ENCODE measurements at regions not wholly inside any gene's neighbourhood (a gene's known extent, or its start where the extent isn't known, plus 50 kb on each side); places are given as distances from the start of the nearest gene placed in this dataset.

- no peak overlapping the region for H3K27ac Mint-ChIP-seq
- H3K36me3 Mint-ChIP-seq (ENCODE audit: low read depth): no peaks in the 10 kb centered on the region
- H3K9me3 Mint-ChIP-seq: no peaks in the 10 kb centered on the region
- peak; percentile 49 to 65 (median 51) for TF ChIP-seq CTCF (IDR thresholded peaks at IDR 0.05; ENCODE audit: unreplicated experiment in 3 of 3)
- no peak overlapping the region for H3K4me3 Mint-ChIP-seq
- H3K27me3 Mint-ChIP-seq (ENCODE audit: low read depth): peaks cover 4% of the 10 kb centered on the region
- peaks cover 14% of the 10 kb centered on the region for H3K4me1 Mint-ChIP-seq
Observed at GRCh38 chr3:168620854-168621253, 525.1 kb upstream of the GOLIM4 start.

GRCh38 chr3:168618827-168619470 is 523.2 kb upstream of the GOLIM4 start:
- H3K4me1 Mint-ChIP-seq: peaks cover 24% of the 10 kb centered on the region
- H3K27me3 Mint-ChIP-seq (ENCODE audit: low read depth): peaks cover 4% of the 10 kb centered on the region
- H3K4me3 Mint-ChIP-seq: no peak overlapping the region
- H3K36me3 Mint-ChIP-seq (ENCODE audit: low read depth): no peaks in the 10 kb centered on the region
- H3K27ac Mint-ChIP-seq: no peak overlapping the region
- no peaks in the 10 kb centered on the region for H3K9me3 Mint-ChIP-seq
- no peak for TF ChIP-seq CTCF (IDR thresholded peaks at IDR 0.05; ENCODE audit: unreplicated experiment in 3 of 3)

- no peaks in the 10 kb centered on the region for H3K36me3 Mint-ChIP-seq (ENCODE audit: low read depth)
- H3K27ac Mint-ChIP-seq: no peak overlapping the region
- peaks cover 24% of the 10 kb centered on the region for H3K4me1 Mint-ChIP-seq
- H3K27me3 Mint-ChIP-seq (ENCODE audit: low read depth): peaks cover 4% of the 10 kb centered on the region
- no peaks in the 10 kb centered on the region for H3K9me3 Mint-ChIP-seq
- no peak overlapping the region for H3K4me3 Mint-ChIP-seq
- TF ChIP-seq CTCF (IDR thresholded peaks at IDR 0.05; ENCODE audit: unreplicated experiment in 3 of 3): no peak
Observed at GRCh38 chr3:168617658-168618057, 521.9 kb upstream of the GOLIM4 start.

- Mint-ChIP-seq H3K27ac (no peak overlapping the region), H3K4me3 (no peak overlapping the region), H3K36me3 (ENCODE audit: low read depth) (no peaks in the 10 kb centered on the region), H3K9me3 (no peaks in the 10 kb centered on the region), H3K4me1 (peaks cover 24% of the 10 kb centered on the region), H3K27me3 (ENCODE audit: low read depth) (peaks cover 4% of the 10 kb centered on the region)
- TF ChIP-seq CTCF (IDR thresholded peaks at IDR 0.05; ENCODE audit: unreplicated experiment in 3 of 3): no peak
Observed at GRCh38 chr3:168616915-168617314, 521.2 kb upstream of the GOLIM4 start.

GRCh38 chr3:168615493-168616020 is 519.8 kb upstream of the GOLIM4 start:
- no peak for TF ChIP-seq CTCF (IDR thresholded peaks at IDR 0.05; ENCODE audit: unreplicated experiment in 3 of 3)
- Mint-ChIP-seq H3K27me3 (ENCODE audit: low read depth) (peaks cover under 1% of the 10 kb centered on the region), H3K4me3 (no peak overlapping the region), H3K27ac (no peak overlapping the region), H3K9me3 (no peaks in the 10 kb centered on the region), H3K4me1 (peaks cover 24% of the 10 kb centered on the region), H3K36me3 (ENCODE audit: low read depth) (no peaks in the 10 kb centered on the region)

- no peaks in the 10 kb centered on the region for H3K36me3 Mint-ChIP-seq (ENCODE audit: low read depth)
- H3K9me3 Mint-ChIP-seq: no peaks in the 10 kb centered on the region
- no peak overlapping the region for H3K4me3 Mint-ChIP-seq
- peaks cover 36% of the 10 kb centered on the region for H3K4me1 Mint-ChIP-seq
- no peak for TF ChIP-seq CTCF (IDR thresholded peaks at IDR 0.05; ENCODE audit: unreplicated experiment in 3 of 3)
- no peaks in the 10 kb centered on the region for H3K27me3 Mint-ChIP-seq (ENCODE audit: low read depth)
- no peak overlapping the region for H3K27ac Mint-ChIP-seq
Observed at GRCh38 chr3:168613151-168613550, 517.4 kb upstream of the GOLIM4 start.

Measured in nephron (organoid).